Loucy (cell line): ENCODE measurements at regions not wholly inside any gene's neighbourhood (a gene's known extent, or its start where the extent isn't known, plus 50 kb on each side); places are given as distances from the start of the nearest gene placed in this dataset.

ENCODE experiments used
- EZH2phosphoT487 ChIP-seq: fragments of 200-600 bp; IDR thresholded peaks from 2 replicates; pipeline ENCODE4 v1.6.1; 2018; ENCODE audit warnings: antibody characterized with exemption, mild to moderate bottlenecking, moderate library complexity, borderline replicate concordance
- TF ChIP-seq, protein P1 (sequence below): fragments of 200-600 bp; sonication (generic); conservative IDR thresholded peaks from 2 replicates; pipeline ENCODE4 v1.5.1; 2014; ENCODE audit warnings: mild to moderate bottlenecking, antibody characterized with exemption, low read length

DNA sequence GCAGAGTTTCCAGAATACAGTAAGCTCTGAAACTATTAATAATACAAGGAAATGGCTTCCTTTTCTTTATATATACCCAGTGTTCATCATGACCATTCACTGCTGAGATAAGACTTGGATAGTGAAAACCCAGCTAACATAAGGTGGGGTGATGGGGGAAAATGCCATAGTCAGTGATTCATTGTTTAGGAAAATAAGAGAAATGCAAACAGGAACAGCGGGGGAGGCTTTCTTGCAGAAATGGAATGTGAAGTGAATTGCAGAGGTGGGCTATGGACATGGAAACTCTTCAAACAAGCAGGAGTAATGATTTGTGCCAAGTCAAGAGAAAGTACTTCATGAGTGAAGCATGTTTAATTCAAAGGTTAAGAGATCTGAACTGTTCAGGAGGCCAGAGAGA lies 519.4 kb downstream of the TDRD15 start:
- TF ChIP-seq, protein P1, sequence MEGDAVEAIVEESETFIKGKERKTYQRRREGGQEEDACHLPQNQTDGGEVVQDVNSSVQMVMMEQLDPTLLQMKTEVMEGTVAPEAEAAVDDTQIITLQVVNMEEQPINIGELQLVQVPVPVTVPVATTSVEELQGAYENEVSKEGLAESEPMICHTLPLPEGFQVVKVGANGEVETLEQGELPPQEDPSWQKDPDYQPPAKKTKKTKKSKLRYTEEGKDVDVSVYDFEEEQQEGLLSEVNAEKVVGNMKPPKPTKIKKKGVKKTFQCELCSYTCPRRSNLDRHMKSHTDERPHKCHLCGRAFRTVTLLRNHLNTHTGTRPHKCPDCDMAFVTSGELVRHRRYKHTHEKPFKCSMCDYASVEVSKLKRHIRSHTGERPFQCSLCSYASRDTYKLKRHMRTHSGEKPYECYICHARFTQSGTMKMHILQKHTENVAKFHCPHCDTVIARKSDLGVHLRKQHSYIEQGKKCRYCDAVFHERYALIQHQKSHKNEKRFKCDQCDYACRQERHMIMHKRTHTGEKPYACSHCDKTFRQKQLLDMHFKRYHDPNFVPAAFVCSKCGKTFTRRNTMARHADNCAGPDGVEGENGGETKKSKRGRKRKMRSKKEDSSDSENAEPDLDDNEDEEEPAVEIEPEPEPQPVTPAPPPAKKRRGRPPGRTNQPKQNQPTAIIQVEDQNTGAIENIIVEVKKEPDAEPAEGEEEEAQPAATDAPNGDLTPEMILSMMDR, result no peak
- TF ChIP-seq EZH2phosphoT487, result no peak
